Muscle of leg (tissue), 3 donors: ENCODE measurements at regions not wholly inside any gene's neighbourhood (a gene's known extent, or its start where the extent isn't known, plus 50 kb on each side); places are given as distances from the start of the nearest gene placed in this dataset.

Experiments
- DNase-seq: peaks from one replicate; pipeline ENCODE4 v3.0.0; 2013
- H3K27ac ChIP-seq: one replicate; pipeline ENCODE4 v1.5.1; 2013; ENCODE audit warnings: mild to moderate bottlenecking, low read length, control low read depth
- H3K27me3 ChIP-seq: one replicate; pipeline ENCODE4 v1.6.1; 2013; ENCODE audit warnings: low read length; ENCODE audit not compliant: control insufficient read depth, insufficient read depth
- H3K36me3 ChIP-seq: one replicate; pipeline ENCODE4 v1.6.1; 2013; ENCODE audit warnings: low read length; ENCODE audit not compliant: control insufficient read depth, insufficient read depth
- H3K4me1 ChIP-seq: one replicate; pipeline ENCODE4 v1.6.1; 2013; ENCODE audit warnings: low read length; ENCODE audit not compliant: control insufficient read depth, insufficient read depth
- H3K4me3 ChIP-seq: one replicate; pipeline ENCODE4 v1.5.1; 2013; ENCODE audit warnings: low read length, control low read depth
- H3K9me3 ChIP-seq: replicated peaks from 2 replicates; pipeline ENCODE4 v1.6.1; 2013; ENCODE audit warnings: low read depth, low read length; ENCODE audit not compliant: control insufficient read depth
- WGBS: methylation state at CpG from one replicate; pipeline ENCODE4 v1.1.5; 2013; ENCODE audit warnings: missing lambda C conversion rate; ENCODE audit not compliant: insufficient coverage; 5-methylcytosine and 5-hydroxymethylcytosine counted together

GRCh38 chr14:48853159-48853558 is 733.0 kb downstream of the RPS29 start:
- no peak overlapping the region for H3K4me3 ChIP-seq
- H3K27me3 ChIP-seq = no peaks in the 10 kb centered on the region
- no peaks in the 10 kb centered on the region for H3K4me1 ChIP-seq
- DNase-seq = no peak
- H3K9me3 ChIP-seq = no peaks in the 10 kb centered on the region
- 76% methylated on average over 2 of the region's 5 CpGs for WGBS
- no peaks in the 10 kb centered on the region for H3K36me3 ChIP-seq
- H3K27ac ChIP-seq = no peak overlapping the region

- no peak overlapping the region for H3K27ac ChIP-seq
- no peaks in the 10 kb centered on the region for H3K9me3 ChIP-seq
- no peak for DNase-seq
- H3K4me1 ChIP-seq = no peaks in the 10 kb centered on the region
- H3K27me3 ChIP-seq = no peaks in the 10 kb centered on the region
- H3K36me3 ChIP-seq = no peaks in the 10 kb centered on the region
- WGBS = no CpG with 5 or more reads among the region's 2 CpGs
- no peak overlapping the region for H3K4me3 ChIP-seq
Observed at GRCh38 chr14:48849741-48850322, 736.3 kb downstream of the RPS29 start.

GRCh38 chr14:48842785-48843184 is 743.4 kb downstream of the RPS29 start:
- DNase-seq = no peak
- H3K9me3 ChIP-seq = no peaks in the 10 kb centered on the region
- H3K4me1 ChIP-seq = no peaks in the 10 kb centered on the region
- whole genome bisulfite sequencing = 100% methylated on average over 1 of the region's 2 CpGs
- no peaks in the 10 kb centered on the region for H3K36me3 ChIP-seq
- no peak overlapping the region for H3K4me3 ChIP-seq
- no peaks in the 10 kb centered on the region for H3K27me3 ChIP-seq
- H3K27ac ChIP-seq = no peak overlapping the region

DNA sequence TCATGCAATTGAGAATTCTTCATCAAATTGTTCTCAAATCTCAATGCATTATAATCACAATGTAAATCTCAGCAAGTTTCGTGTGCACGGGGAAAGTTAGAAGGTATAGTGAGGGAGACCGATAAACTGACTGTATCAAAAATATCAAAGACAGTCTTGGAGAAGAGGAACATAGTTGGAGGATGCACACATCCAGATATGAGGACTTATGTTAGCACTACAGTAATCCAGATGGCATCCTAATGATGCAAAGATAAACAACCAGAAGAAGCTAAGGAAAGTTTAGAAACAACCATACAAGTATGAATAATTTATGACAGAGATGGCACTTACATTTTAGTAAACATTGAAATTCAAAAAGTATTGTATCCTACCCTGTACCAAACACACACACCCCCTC is 760.1 kb downstream of the RPS29 start:
- no CpG with 5 or more reads among the region's 3 CpGs for whole genome bisulfite sequencing
- DNase-seq = no peak

DNA sequence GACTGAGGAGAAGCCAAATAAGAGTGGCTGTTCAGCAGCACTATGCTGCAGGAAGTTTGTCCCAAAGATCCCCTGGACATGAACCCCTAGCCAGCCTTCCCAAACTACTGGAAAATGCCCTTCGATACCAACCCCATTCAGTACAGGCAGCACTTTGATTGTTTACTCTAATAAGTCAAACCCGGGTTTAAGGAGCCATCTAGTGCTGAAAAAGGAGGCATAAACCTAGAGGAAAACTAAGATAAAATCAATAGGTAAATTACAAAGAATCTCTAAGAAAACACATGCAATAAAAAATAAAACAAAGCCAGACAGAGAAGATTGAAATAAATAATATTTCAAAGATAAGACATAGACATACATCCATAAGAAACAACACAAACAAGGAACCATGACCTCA is 771.6 kb downstream of the RPS29 start:
- no peaks in the 10 kb centered on the region for H3K4me1 ChIP-seq
- H3K27me3 ChIP-seq = no peaks in the 10 kb centered on the region
- no CpG with 5 or more reads among the region's 2 CpGs for WGBS
- no peak for DNase-seq
- no peaks in the 10 kb centered on the region for H3K9me3 ChIP-seq
- H3K36me3 ChIP-seq = no peaks in the 10 kb centered on the region
- no peak overlapping the region for H3K4me3 ChIP-seq
- no peak overlapping the region for H3K27ac ChIP-seq

More for the DNA sequence above, 760.1 kb downstream of the RPS29 start:
- Histone ChIP-seq H3K9me3 (no peaks in the 10 kb centered on the region), H3K27ac (no peak overlapping the region), H3K4me3 (no peak overlapping the region), H3K36me3 (no peaks in the 10 kb centered on the region), H3K4me1 (no peaks in the 10 kb centered on the region), H3K27me3 (no peaks in the 10 kb centered on the region)

- H3K27me3 ChIP-seq = no peaks in the 10 kb centered on the region
- WGBS = 69% methylated on average over 5 of the region's 14 CpGs
- no peaks in the 10 kb centered on the region for H3K4me1 ChIP-seq
- no peaks in the 10 kb centered on the region for H3K36me3 ChIP-seq
- H3K27ac ChIP-seq = no peak overlapping the region
- H3K9me3 ChIP-seq = no peaks in the 10 kb centered on the region
- DNase-seq = no peak
- no peak overlapping the region for H3K4me3 ChIP-seq
Observed at GRCh38 chr14:48805315-48805714, 780.9 kb downstream of the RPS29 start.

GRCh38 chr14:48792376-48793024 is 793.7 kb downstream of the RPS29 start:
- no peak for DNase-seq
- Histone ChIP-seq H3K27ac (no peak overlapping the region), H3K4me1 (no peaks in the 10 kb centered on the region), H3K4me3 (no peak overlapping the region), H3K27me3 (no peaks in the 10 kb centered on the region), H3K9me3 (peaks cover 2% of the 10 kb centered on the region), H3K36me3 (no peaks in the 10 kb centered on the region)
- WGBS = 89% methylated on average over 2 of the region's 5 CpGs

- H3K36me3 ChIP-seq = no peaks in the 10 kb centered on the region
- no peaks in the 10 kb centered on the region for H3K27me3 ChIP-seq
- H3K27ac ChIP-seq = no peak overlapping the region
- no CpG with 5 or more reads among the region's 2 CpGs for WGBS
- DNase-seq = no peak
- H3K4me3 ChIP-seq = no peak overlapping the region
- no peaks in the 10 kb centered on the region for H3K4me1 ChIP-seq
- H3K9me3 ChIP-seq = no peaks in the 10 kb centered on the region
Observed at GRCh38 chr14:48788771-48789170, 797.4 kb downstream of the RPS29 start.

- H3K9me3 ChIP-seq = no peaks in the 10 kb centered on the region
- H3K27ac ChIP-seq = no peak overlapping the region
- H3K36me3 ChIP-seq = no peaks in the 10 kb centered on the region
- no peak overlapping the region for H3K4me3 ChIP-seq
- no CpG with 5 or more reads among the region's 2 CpGs for WGBS
- no peaks in the 10 kb centered on the region for H3K27me3 ChIP-seq
- no peaks in the 10 kb centered on the region for H3K4me1 ChIP-seq
- no peak for DNase-seq
Observed at GRCh38 chr14:48786498-48786897, 799.7 kb downstream of the RPS29 start.

GRCh38 chr14:48771717-48772116 is 814.5 kb downstream of the RPS29 start:
- Histone ChIP-seq H3K27ac (no peak overlapping the region), H3K27me3 (no peaks in the 10 kb centered on the region), H3K9me3 (peaks cover 6% of the 10 kb centered on the region), H3K36me3 (no peaks in the 10 kb centered on the region), H3K4me1 (no peaks in the 10 kb centered on the region), H3K4me3 (no peak overlapping the region)
- peak; percentile 43 for DNase-seq
- no CpG with 5 or more reads among the region's 1 CpG for WGBS

DNA sequence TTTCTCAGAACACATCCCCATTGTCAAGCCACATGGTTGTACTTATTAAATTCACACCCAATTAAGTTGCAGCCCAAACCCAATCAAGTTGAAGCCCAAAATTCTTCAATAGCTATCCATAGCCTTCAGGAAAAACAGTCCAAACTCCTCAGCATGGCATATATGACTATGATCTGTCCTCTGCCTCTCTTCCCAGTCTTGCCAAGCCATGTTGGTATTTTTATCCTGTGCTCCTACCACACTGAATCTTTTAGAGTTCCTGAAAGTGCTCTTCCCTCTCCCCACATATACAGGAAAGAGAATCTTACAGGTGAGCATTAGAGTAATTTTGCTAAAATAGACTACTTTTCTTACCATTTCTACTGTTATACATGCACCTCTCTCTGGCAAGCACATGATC is 834.9 kb downstream of the RPS29 start:
- no peak for DNase-seq
- H3K36me3 ChIP-seq = no peaks in the 10 kb centered on the region
- no peaks in the 10 kb centered on the region for H3K9me3 ChIP-seq
- H3K4me3 ChIP-seq = no peak overlapping the region
- H3K4me1 ChIP-seq = no peaks in the 10 kb centered on the region
- no peaks in the 10 kb centered on the region for H3K27me3 ChIP-seq
- no peak overlapping the region for H3K27ac ChIP-seq
